ENCODE measurements at regions not wholly inside any gene's neighbourhood (a gene's known extent, or its start where the extent isn't known, plus 50 kb on each side); places are given as distances from the start of the nearest gene placed in this dataset.
"Not testable (repeated sequence)": the region's sequence is repeated elsewhere in the genome, so short reads cannot be mapped to it uniquely, and the experiment has no call there.

- not testable (repeated sequence) for TF ChIP-seq CTCF, POLR2A, POLR2AphosphoS5 (IDR thresholded peaks at IDR 0.05)
Observed at GRCh38 chr3:75350536-75350935, 313.6 kb upstream of the FRG2C start.
